DND-41 (cell line): ENCODE measurements at regions not wholly inside any gene's neighbourhood (a gene's known extent, or its start where the extent isn't known, plus 50 kb on each side); places are given as distances from the start of the nearest gene placed in this dataset.
A peak's percentile ranks its signal among the peaks of the same experiment; 100 is the strongest.

ENCODE experiments used
- ATAC-seq: fragments of 200-7000 bp; cut with Tn5 transposase; 3 replicates; pipeline ENCODE4 v1.9.1; 2021; ENCODE audit warnings: low read depth; ENCODE audit not compliant: insufficient read depth
- DNase-seq: peaks from one replicate; pipeline ENCODE4 v3.0.0-alpha.2; 2020
- H2AFZ ChIP-seq: 2 replicates; pipeline ENCODE4 v1.6.0; 2012; ENCODE audit warnings: low read depth, low read length
- H3K27ac ChIP-seq: 2 replicates; pipeline ENCODE4 v1.5.1; 2012; ENCODE audit warnings: low read length, inconsistent platforms
- H3K27me3 ChIP-seq: fragments of 200-600 bp; sonication (generic); 2 replicates; pipeline ENCODE4 v1.6.0; 2012; ENCODE audit warnings: low read length, mild to moderate bottlenecking, inconsistent platforms; ENCODE audit not compliant: insufficient read depth, poor library complexity
- H3K36me3 ChIP-seq: 2 replicates; pipeline ENCODE4 v1.5.1; 2012; ENCODE audit warnings: low read length, inconsistent platforms; ENCODE audit not compliant: insufficient read depth
- H3K4me1 ChIP-seq: 2 replicates; pipeline ENCODE4 v1.5.1; 2012; ENCODE audit warnings: mild to moderate bottlenecking, low read length; ENCODE audit not compliant: insufficient read depth
- H3K4me2 ChIP-seq: 2 replicates; pipeline ENCODE4 v1.6.0; 2012; ENCODE audit warnings: mild to moderate bottlenecking, moderate library complexity, low read length, inconsistent platforms; ENCODE audit not compliant: insufficient read depth
- H3K4me3 ChIP-seq, 2 experiments: fragments of 200-600 bp in 1 of 2; shearing (Covaris generic) in 1 of 2; 2 replicates each; pipeline ENCODE4 v1.5.1; 2012 to 2016; ENCODE audit warnings: inconsistent platforms in 2 of 2, low read length in 2 of 2, mild to moderate bottlenecking in 2 of 2, low read depth in 1 of 2, moderate library complexity in 1 of 2
- H3K79me2 ChIP-seq: 2 replicates; pipeline ENCODE4 v1.6.0; 2012; ENCODE audit warnings: low read length, inconsistent platforms; ENCODE audit not compliant: insufficient read depth
- H3K9ac ChIP-seq: 2 replicates; pipeline ENCODE4 v1.6.0; 2012; ENCODE audit warnings: low read depth, mild to moderate bottlenecking, inconsistent platforms, low read length, moderate library complexity
- H3K9me3 ChIP-seq: 2 replicates; pipeline ENCODE4 v1.5.1; 2012; ENCODE audit warnings: low read length, moderate library complexity, mild to moderate bottlenecking, inconsistent platforms; ENCODE audit not compliant: insufficient read depth, severe bottlenecking
- H4K20me1 ChIP-seq: 2 replicates; pipeline ENCODE4 v1.6.0; 2012; ENCODE audit warnings: low read length; ENCODE audit not compliant: insufficient read depth
- EZH2 ChIP-seq: IDR thresholded peaks from 3 replicates; pipeline ENCODE4 v1.6.1; 2012; ENCODE audit warnings: borderline replicate concordance, low read depth, mild to moderate bottlenecking, moderate library complexity, low read length, inconsistent platforms; ENCODE audit not compliant: severe bottlenecking
- TF ChIP-seq, protein P1 (sequence below): IDR thresholded peaks from 2 replicates; pipeline ENCODE4 v1.5.1; 2012; ENCODE audit warnings: borderline replicate concordance, low read length, moderate library complexity, mild to moderate bottlenecking; ENCODE audit not compliant: poor library complexity, severe bottlenecking; ENCODE audit errors: extremely low read depth

DNA sequence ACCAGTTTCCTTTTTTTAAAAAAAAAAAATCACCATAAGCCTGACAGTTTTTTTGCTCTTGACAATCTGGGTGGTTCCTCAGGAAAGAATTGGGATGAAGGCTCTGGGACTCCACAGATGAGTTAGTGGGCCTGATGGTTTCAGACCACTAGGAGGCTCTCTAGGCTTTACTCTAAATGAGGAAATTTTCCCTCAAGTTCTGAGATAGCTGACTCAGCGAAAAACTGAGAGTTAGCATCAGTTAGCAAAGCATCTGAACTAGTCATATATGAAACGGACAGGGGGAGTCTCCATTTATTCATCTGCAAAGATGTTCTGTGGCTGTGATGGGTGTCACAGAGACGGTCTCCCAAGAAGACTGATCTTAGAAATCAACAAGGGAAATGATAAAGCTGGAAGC, 314.3 kb upstream of the OR4E1 start:
- H3K9me3 ChIP-seq = no peaks in the 10 kb centered on the region
- DNase-seq = peak; percentile 32

DNA sequence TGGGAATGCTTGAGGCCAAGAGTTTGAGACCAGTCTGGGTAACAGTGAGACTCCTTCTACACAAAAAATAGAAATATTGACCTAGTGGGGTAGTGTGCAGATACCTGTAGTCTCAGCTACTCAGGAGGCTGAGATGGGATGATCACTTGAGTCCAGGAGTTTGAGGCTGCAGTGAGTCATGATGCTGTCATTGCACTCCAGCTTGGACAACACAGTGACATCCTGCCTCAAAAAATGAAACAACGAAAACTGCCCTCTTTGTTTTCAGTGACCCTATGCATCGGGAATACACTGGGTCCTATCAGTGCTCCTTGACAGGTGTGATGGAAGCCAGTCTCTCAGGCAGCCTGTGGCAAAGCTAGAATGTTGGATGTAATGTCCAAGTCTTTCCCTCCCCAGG, 311.5 kb upstream of the OR4E1 start:
- H3K4me3 ChIP-seq = no peak overlapping the region
- H3K9ac ChIP-seq = no peak overlapping the region
- TF ChIP-seq, protein P1, sequence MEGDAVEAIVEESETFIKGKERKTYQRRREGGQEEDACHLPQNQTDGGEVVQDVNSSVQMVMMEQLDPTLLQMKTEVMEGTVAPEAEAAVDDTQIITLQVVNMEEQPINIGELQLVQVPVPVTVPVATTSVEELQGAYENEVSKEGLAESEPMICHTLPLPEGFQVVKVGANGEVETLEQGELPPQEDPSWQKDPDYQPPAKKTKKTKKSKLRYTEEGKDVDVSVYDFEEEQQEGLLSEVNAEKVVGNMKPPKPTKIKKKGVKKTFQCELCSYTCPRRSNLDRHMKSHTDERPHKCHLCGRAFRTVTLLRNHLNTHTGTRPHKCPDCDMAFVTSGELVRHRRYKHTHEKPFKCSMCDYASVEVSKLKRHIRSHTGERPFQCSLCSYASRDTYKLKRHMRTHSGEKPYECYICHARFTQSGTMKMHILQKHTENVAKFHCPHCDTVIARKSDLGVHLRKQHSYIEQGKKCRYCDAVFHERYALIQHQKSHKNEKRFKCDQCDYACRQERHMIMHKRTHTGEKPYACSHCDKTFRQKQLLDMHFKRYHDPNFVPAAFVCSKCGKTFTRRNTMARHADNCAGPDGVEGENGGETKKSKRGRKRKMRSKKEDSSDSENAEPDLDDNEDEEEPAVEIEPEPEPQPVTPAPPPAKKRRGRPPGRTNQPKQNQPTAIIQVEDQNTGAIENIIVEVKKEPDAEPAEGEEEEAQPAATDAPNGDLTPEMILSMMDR = no peak
- no peak for TF ChIP-seq EZH2
- ATAC-seq = no peak
- H3K27ac ChIP-seq = no peak overlapping the region
- H3K27me3 ChIP-seq = peaks cover 34% of the 10 kb centered on the region
- no peaks in the 10 kb centered on the region for H4K20me1 ChIP-seq
- no peak overlapping the region for H3K4me2 ChIP-seq
- no peaks in the 10 kb centered on the region for H3K79me2 ChIP-seq
- DNase-seq = no peak
- no peak overlapping the region for H2AFZ ChIP-seq
- no peaks in the 10 kb centered on the region for H3K4me1 ChIP-seq
- H3K36me3 ChIP-seq = no peaks in the 10 kb centered on the region
- no peaks in the 10 kb centered on the region for H3K9me3 ChIP-seq

More for the DNA sequence above, 314.3 kb upstream of the OR4E1 start:
- Histone ChIP-seq H3K79me2 (no peaks in the 10 kb centered on the region), H3K27ac (no peak overlapping the region), H4K20me1 (no peaks in the 10 kb centered on the region), H3K4me3 (no peak overlapping the region), H3K36me3 (no peaks in the 10 kb centered on the region), H3K9ac (no peak overlapping the region), H3K4me2 (no peak overlapping the region), H3K4me1 (no peaks in the 10 kb centered on the region), H3K27me3 (peaks cover 28% of the 10 kb centered on the region), H2AFZ (no peak overlapping the region)
- TF ChIP-seq EZH2 = no peak
- TF ChIP-seq, protein P1 = peak; percentile 65
- ATAC-seq = peak; percentile 66

- no peaks in the 10 kb centered on the region for H3K4me1 ChIP-seq
- H3K4me2 ChIP-seq = no peak overlapping the region
- peaks cover 15% of the 10 kb centered on the region for H3K27me3 ChIP-seq
- H3K4me3 ChIP-seq = no peak overlapping the region
- no peak overlapping the region for H2AFZ ChIP-seq
- ATAC-seq = no peak
- H4K20me1 ChIP-seq = no peaks in the 10 kb centered on the region
- no peak for DNase-seq
- no peaks in the 10 kb centered on the region for H3K79me2 ChIP-seq
- no peak overlapping the region for H3K27ac ChIP-seq
- H3K36me3 ChIP-seq = no peaks in the 10 kb centered on the region
- H3K9ac ChIP-seq = no peak overlapping the region
- TF ChIP-seq, protein P1 = no peak
- TF ChIP-seq EZH2 = no peak
- H3K9me3 ChIP-seq = no peaks in the 10 kb centered on the region
These were observed 305.3 kb upstream of the OR4E1 start for GRCh38 chr14:21978999-21979314.

DNA sequence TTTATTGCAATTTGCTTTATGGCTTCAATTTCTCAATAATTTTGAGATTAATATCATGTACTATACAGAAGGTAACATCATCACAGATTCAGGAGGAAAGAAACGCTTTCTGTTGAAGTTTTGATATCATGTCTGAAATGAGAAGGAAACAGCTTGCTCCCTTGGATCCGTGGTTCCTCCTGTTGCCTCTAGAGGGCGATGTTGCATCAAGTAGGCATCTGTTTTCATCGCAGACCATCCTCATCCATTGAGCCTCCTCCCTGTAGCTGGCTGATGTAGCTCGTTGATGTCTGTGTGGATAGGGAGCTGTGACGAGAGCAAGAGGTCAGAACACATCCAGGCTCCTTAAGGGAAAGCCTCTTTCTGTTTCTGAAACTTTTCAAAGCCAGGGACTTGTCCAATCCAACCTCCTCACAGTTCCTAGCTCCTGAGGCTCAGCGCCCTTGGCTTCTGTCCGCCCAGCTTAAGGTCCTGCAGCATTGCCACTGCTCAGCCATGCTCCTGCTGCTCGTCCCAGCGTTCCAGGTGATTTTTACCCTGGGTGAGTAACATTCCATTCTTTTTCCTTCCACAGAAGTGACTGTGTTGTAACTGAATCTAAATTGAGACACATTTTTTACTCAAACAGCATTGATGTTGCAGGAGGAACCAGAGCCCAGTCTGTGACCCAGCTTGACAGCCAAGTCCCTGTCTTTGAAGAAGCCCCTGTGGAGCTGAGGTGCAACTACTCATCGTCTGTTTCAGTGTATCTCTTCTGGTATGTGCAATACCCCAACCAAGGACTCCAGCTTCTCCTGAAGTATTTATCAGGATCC, 304.8 kb upstream of the OR4E1 start:
- no peak overlapping the region for H3K4me2 ChIP-seq
- no peaks in the 10 kb centered on the region for H4K20me1 ChIP-seq
- no peak overlapping the region for H3K4me3 ChIP-seq
- no peak overlapping the region for H3K9ac ChIP-seq
- H3K27me3 ChIP-seq = peaks cover 11% of the 10 kb centered on the region
- no peak overlapping the region for H3K27ac ChIP-seq
- no peaks in the 10 kb centered on the region for H3K79me2 ChIP-seq
- DNase-seq (peak; percentile 77), ATAC-seq (peak; percentile 92)
- TF ChIP-seq, protein P1 = peak; percentile 99
- TF ChIP-seq EZH2 = no peak
- H2AFZ ChIP-seq = no peak overlapping the region
- H3K9me3 ChIP-seq = no peaks in the 10 kb centered on the region
- no peaks in the 10 kb centered on the region for H3K4me1 ChIP-seq
- no peaks in the 10 kb centered on the region for H3K36me3 ChIP-seq
